ENCODE measurements at regions not wholly inside any gene's neighbourhood (a gene's known extent, or its start where the extent isn't known, plus 50 kb on each side); places are given as distances from the start of the nearest gene placed in this dataset.

DNA sequence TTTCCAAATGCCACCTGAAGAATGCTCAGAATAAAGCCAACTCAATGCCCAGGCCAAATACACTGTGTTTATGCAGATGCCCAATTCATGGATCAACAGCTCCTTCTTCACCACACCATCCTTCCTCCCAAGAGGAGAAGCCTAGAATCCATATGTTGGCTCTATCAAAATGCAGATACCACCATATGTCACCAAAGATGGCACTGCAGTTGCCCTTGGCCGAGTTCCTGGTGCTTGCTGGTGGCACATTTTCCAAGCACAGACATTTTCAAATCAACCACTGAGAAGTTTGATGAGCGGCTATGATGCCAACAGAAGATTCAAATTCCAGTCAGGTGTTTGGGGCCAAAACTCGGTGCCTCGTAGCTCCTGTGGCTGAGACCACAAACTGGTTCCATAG, 430.3 kb downstream of the AJAP1 start:
- TF ChIP-seq, protein P1, sequence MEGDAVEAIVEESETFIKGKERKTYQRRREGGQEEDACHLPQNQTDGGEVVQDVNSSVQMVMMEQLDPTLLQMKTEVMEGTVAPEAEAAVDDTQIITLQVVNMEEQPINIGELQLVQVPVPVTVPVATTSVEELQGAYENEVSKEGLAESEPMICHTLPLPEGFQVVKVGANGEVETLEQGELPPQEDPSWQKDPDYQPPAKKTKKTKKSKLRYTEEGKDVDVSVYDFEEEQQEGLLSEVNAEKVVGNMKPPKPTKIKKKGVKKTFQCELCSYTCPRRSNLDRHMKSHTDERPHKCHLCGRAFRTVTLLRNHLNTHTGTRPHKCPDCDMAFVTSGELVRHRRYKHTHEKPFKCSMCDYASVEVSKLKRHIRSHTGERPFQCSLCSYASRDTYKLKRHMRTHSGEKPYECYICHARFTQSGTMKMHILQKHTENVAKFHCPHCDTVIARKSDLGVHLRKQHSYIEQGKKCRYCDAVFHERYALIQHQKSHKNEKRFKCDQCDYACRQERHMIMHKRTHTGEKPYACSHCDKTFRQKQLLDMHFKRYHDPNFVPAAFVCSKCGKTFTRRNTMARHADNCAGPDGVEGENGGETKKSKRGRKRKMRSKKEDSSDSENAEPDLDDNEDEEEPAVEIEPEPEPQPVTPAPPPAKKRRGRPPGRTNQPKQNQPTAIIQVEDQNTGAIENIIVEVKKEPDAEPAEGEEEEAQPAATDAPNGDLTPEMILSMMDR (IDR thresholded peaks at IDR 0.05; ENCODE audit: insufficient read depth, low read depth, low read length, missing control alignments): no peak
- DNase-seq (ENCODE audit: low read depth): no peak
- no peak overlapping the region for H3K4me3 ChIP-seq (ENCODE audit: low read depth, low read length)

DNA sequence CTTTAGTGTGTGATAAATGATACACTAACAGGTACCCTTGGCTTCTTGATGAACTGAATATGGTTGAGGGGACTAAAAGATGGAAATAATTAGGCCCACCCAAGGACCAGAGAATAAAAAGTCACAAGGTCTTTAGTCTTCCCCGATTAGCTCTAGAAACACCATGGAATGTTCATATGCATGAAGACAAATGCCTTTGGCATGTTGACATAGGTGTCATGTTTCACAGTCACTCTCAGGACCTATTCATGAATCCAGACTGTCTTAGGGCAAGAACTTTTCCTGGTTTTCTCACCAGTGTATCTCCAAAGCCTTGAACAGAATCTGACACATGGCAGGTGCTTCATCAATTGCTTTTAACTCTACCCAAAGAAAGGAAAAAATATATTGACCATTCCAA, 412.8 kb downstream of the AJAP1 start:
- TF ChIP-seq, protein P1 (IDR thresholded peaks at IDR 0.05; ENCODE audit: insufficient read depth, low read depth, low read length, missing control alignments): no peak
- no peak for DNase-seq (ENCODE audit: low read depth)

DNA sequence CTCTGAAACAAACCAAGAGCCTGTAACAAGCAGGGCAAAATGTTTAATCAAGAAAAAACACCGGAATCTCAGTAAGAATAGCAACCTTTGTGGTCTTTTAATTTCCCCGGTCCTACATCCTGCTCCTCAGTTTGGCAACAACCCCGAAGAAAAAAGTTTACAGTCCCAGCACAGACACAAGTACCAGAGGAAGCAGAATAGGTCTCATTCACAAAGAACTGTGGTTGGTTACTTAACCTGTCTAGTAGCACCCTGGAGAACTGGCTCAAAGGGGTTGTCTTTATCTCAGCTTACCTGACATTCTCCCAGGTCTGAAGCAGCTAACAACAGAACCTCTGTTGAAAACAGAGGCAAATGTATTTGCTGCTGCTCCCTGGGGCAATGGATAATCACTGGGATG, 399.3 kb downstream of the AJAP1 start:
- H3K4me3 ChIP-seq (ENCODE audit: low read depth, low read length): no peak overlapping the region
- DNase-seq (ENCODE audit: low read depth): no peak
- TF ChIP-seq, protein P1 (IDR thresholded peaks at IDR 0.05; ENCODE audit: insufficient read depth, low read depth, low read length, missing control alignments): no peak

More for the DNA sequence above, 412.8 kb downstream of the AJAP1 start:
- H3K4me3 ChIP-seq (ENCODE audit: low read depth, low read length): no peak overlapping the region

DNA sequence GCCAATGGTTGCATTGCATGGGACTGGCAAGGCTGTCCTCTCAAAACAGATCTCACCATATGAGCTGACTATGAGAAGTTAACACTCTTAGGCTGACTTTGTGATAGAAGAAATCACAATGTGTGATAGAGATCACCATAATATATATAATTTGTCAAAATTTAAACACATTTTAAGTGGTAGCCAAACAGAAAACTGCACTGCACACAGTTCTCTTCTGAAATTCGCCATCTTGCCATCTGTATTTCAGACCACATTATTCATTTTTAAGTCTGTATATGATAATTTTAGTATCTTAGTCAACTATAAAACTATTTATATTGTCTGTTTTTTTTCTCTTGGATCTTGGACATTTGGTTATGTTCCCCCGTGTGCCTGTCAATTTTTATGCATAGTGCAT, 374.7 kb downstream of the AJAP1 start:
- no peak overlapping the region for H3K4me3 ChIP-seq (ENCODE audit: low read depth, low read length)
- DNase-seq (ENCODE audit: low read depth): no peak
- TF ChIP-seq, protein P1 (IDR thresholded peaks at IDR 0.05; ENCODE audit: insufficient read depth, low read depth, low read length, missing control alignments): no peak

DNA sequence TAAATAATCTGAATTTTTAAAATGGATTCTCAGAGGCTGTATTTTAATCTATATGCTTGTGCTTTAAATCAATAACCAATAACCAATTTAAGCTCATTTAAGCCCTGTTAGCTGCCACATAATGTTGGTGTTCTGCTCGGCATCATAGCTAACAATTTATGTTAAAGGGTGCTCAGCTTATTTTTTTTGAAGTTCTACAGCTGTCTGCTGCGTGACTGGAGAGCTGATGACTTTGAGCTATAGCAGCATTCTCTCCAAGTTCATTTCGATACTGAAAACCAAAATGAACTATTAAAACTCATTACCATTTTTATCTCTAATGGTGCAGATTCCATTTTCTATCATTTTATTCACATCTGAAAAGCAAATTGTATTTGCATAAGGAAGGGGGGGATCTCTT, 357.8 kb downstream of the AJAP1 start:
- H3K4me3 ChIP-seq (ENCODE audit: low read depth, low read length): no peak overlapping the region
- TF ChIP-seq, protein P1 (IDR thresholded peaks at IDR 0.05; ENCODE audit: insufficient read depth, low read depth, low read length, missing control alignments): no peak
- DNase-seq (ENCODE audit: low read depth): no peak

DNA sequence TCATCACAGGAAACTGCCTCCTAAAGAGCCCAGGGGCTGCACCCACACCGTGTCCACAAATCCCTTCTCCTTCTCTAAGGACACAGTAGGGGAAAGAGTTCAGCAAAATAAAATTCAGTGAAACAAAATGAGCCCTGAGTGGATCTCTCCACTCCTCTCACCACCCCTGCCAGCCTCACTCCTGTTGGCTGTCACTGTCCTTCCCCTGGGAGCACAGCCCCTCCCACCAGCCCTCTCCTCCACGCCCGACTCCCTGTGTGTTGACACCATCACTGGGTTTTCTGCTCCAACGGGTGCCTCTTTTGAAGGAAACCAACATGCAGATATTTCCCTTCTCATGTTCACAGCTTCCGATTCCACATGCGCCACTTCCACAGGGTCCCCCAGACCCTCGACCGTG, 356.2 kb downstream of the AJAP1 start:
- no peak for DNase-seq (ENCODE audit: low read depth)
- TF ChIP-seq, protein P1 (IDR thresholded peaks at IDR 0.05; ENCODE audit: insufficient read depth, low read depth, low read length, missing control alignments): no peak

DNA sequence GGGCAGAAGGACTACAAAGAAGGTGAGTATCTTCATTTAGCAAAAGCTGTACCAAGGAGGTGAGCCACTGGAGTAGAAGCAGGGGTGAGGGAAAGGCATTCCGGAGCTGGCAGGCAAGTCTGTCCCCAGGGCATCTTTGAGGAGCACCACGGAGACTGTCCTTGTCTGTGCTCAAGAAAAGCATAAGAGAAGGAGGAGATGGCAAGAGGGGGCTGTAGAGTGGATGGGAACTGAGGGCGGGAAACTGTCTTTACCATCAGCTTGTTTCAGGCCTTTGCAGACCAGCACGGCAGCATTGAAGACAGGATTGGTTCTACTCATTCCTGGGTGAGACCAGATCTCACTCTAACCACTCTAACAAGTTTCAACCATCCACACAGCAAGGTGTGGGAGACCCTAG, 355.8 kb downstream of the AJAP1 start:
- TF ChIP-seq, protein P1 (IDR thresholded peaks at IDR 0.05; ENCODE audit: insufficient read depth, low read depth, low read length, missing control alignments): no peak
- no peak overlapping the region for H3K4me3 ChIP-seq (ENCODE audit: low read depth, low read length)

More for the DNA sequence above, 356.2 kb downstream of the AJAP1 start:
- no peak overlapping the region for H3K4me3 ChIP-seq (ENCODE audit: low read depth, low read length)

More for the DNA sequence above, 355.8 kb downstream of the AJAP1 start:
- DNase-seq (ENCODE audit: low read depth): no peak

Data from GM12865 (cell line).